MM.1S (cell line): ENCODE measurements at regions not wholly inside any gene's neighbourhood (a gene's known extent, or its start where the extent isn't known, plus 50 kb on each side); places are given as distances from the start of the nearest gene placed in this dataset.

Experiments used
- EZH2 ChIP-seq: fragments of 300-600 bp; sonication (generic); optimal IDR thresholded peaks from 2 replicates; pipeline ENCODE3; 2017; ENCODE audit warnings: low read depth, mild to moderate bottlenecking, antibody characterized with exemption, low read length, mixed read lengths
- EZH2phosphoT487 ChIP-seq: fragments of 300-600 bp; sonication (generic); IDR thresholded peaks from 2 replicates; pipeline ENCODE4 v1.6.1; 2018; ENCODE audit warnings: antibody characterized with exemption, low read length
- TF ChIP-seq, protein P1 (sequence below): fragments of 300-600 bp; sonication (generic); IDR thresholded peaks from 2 replicates; pipeline ENCODE4 v1.5.1; 2016; ENCODE audit warnings: antibody characterized with exemption, low read length, mixed read lengths

- TF ChIP-seq, protein P1, sequence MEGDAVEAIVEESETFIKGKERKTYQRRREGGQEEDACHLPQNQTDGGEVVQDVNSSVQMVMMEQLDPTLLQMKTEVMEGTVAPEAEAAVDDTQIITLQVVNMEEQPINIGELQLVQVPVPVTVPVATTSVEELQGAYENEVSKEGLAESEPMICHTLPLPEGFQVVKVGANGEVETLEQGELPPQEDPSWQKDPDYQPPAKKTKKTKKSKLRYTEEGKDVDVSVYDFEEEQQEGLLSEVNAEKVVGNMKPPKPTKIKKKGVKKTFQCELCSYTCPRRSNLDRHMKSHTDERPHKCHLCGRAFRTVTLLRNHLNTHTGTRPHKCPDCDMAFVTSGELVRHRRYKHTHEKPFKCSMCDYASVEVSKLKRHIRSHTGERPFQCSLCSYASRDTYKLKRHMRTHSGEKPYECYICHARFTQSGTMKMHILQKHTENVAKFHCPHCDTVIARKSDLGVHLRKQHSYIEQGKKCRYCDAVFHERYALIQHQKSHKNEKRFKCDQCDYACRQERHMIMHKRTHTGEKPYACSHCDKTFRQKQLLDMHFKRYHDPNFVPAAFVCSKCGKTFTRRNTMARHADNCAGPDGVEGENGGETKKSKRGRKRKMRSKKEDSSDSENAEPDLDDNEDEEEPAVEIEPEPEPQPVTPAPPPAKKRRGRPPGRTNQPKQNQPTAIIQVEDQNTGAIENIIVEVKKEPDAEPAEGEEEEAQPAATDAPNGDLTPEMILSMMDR = no peak
- TF ChIP-seq EZH2 = no peak
- TF ChIP-seq EZH2phosphoT487 = no peak
These were observed 180.4 kb downstream of the DIPK2A start for GRCh38 chr3:144151983-144152382.
